GM19324 (cell line): ENCODE measurements at regions not wholly inside any gene's neighbourhood (a gene's known extent, or its start where the extent isn't known, plus 50 kb on each side); places are given as distances from the start of the nearest gene placed in this dataset.
"Not testable (repeated sequence)": the region's sequence is repeated elsewhere in the genome, so short reads cannot be mapped to it uniquely, and the experiment has no call there.

ENCODE experiments used
- ATAC-seq: cut with Tn5 transposase; IDR thresholded peaks from one replicate; pipeline ENCODE4 v1.9.1; 2021; ENCODE audit warnings: mild to moderate bottlenecking, moderate library complexity; ENCODE audit not compliant: unreplicated experiment, low FRiP score

DNA sequence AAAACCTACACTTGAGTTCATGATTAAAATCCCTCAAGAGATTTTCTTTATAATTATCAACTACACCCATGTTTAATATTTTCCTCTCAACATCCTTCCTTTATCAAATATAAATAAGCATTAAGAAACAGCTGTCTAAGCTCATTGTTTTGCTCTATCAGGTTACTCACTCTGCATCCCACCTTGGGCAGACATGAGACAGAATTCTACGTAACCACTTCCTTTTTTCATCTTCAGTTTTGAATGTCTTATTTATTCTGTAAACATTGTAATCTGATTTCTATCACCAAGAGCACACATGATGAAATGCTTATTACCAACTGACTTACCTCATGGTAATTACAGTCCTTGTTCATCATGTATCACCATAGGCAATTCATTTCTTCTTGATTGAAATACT, 1256.6 kb upstream of the ATXN8OS start:
- ATAC-seq, result no peak

DNA sequence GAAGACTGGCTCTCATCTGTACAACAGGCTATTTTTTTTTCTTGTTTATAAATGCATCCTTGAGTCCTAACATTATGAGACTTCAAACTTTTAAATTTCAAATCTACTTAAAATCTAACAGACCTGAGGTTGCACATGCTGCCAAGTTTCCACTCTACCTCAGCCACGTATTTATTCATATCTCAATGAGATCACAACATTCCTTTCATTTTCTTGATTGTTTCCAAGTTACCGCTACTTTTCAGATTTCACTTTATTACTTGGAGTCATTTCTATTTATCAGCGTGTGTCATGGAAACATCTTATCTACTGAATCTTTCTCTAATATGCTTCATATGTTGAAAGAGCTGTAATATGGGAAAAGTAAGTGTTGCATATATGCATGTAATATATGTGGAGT, 1257.5 kb upstream of the ATXN8OS start:
- no peak for ATAC-seq

DNA sequence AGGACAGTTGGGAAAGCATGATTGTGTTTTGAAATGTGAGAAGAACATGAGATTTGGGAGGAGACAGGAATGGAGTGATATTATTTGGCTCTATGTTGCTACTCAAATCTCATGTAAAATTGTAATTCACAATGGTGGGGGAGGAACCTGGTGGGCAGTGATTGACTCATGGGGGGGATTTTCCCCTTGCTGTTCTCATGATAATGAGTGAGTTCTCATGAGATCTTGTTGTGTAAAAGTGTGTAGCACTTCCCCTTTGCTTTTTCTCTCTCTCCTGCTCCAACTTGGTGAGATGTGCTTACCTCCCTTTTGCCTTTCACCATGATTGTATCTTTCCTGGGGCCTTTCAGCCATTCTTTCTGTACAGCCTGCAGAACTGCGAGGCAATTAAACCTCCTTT, 1261.0 kb upstream of the ATXN8OS start:
- no peak for ATAC-seq

DNA sequence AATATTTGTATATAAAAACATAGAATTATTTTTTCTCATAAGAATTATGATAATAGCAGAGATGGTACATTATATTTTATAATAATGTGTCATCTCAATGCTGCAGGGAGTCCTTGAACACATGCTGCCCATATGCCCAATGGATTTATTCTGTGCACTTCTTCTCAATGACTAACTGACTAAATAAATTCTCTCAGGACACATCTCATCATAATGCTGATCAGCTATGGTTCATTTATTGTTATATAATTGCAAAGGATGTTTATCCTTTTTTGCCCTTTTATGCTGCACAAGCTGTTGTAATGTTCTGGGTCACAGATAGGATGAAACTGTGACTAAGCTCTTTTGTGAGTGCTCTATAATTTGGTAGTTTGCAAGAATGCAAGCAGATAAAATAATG, 1273.3 kb upstream of the ATXN8OS start:
- no peak for ATAC-seq

DNA sequence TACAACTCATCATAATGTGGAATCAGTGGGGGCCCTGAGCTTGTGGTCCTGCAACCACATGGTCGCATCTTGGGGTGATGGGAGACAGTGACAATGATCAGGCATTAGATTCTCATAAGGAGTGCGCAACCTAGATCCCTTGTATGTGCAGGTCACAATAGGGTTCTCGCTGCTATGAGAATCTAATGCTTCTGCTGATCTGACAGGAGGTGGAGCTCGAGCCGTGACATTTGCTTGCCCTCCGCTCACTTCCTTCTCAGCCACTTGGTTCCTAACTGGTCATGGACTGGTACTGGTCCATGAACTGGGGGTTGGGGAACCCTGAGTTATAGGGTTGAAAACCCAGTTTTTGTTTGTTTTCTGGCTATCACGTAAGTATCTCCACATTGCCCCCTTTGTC, 1290.9 kb upstream of the ATXN8OS start:
- ATAC-seq, result no peak

DNA sequence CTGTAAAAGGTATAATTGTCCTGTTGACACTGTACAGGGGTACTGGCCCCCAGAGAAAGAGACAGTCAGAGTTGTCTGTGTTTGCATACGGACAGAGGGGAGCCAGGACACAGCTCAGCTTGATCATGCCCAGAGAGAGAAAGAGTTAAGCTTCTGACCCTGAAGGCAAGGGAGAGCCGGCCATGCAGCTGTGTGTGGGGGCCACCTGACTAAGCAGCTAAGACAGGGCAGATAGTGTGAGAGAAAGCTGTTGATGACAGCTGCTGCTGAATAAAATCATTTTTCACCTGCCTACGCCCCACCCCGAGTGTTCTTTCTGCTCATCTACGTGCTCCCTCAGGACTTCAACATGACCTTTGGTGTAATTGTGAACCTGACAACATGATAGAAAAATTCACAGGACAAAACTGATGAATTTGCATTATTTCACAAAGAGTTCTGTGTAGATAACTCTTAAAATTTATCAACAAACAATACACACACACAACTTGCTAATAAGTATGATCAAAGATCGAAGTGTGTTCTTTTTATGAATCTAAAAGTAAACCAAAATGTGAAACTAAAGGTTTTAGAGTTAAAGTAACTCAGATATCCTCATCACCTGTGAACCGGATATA, 1294.3 kb upstream of the ATXN8OS start:
- ATAC-seq, result no peak

DNA sequence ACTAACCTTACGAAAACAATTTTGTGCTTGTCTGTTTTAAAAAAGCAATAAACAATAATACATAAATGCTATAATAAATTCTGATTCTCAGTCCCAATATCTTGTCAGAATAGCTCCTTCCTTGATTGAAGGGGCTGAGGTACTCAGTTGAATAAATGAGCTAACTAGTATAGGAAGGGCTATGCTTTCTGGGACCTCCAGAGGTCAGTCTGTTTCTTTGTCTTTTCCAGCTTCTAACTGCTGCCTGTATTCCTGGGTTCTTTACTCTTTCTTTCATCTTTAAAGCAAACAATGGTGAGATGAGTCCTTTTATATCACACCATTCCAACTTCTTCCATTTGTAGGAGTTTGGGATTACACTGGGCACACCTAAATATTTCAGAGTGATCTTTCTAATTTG, 1297.0 kb upstream of the ATXN8OS start:
- ATAC-seq, result no peak

DNA sequence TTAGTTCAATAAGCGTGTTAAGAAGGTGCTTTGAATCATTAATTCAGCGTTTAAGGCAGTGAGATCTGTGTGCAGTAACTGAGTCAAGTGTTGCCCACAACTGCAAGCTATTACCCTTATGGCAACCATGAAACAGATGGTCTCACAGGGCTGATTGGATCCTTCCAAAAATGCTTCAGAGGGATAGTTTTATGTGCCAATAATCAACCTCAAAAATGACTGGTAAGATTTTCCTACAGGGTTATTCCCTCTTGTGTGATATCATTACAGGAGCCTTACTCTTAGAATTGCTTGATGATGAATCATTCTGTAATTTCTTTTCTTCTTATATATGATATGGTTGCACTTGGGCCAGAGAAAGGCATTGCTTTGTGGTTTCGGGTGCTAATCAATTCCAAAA, 1299.2 kb upstream of the ATXN8OS start:
- no peak for ATAC-seq

DNA sequence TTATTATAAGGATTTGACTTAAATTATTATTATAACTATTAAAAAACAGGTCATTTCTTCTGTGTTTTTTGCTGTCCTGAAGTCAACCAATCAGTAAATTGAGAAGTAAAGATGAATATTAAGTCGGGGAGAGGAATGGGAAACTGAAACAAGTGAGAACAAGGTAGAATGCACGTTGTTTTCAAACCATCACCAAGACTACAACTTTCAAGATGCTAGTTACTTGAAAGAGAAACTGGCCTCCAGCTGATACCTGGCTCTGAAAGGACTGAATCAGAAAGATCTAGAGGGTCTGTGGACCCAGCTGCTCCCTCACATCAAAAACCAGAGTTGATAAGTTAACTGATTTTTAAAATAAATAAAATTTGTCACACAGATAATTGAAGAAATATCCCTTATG, 1301.5 kb upstream of the ATXN8OS start:
- peak; percentile 74 for ATAC-seq

DNA sequence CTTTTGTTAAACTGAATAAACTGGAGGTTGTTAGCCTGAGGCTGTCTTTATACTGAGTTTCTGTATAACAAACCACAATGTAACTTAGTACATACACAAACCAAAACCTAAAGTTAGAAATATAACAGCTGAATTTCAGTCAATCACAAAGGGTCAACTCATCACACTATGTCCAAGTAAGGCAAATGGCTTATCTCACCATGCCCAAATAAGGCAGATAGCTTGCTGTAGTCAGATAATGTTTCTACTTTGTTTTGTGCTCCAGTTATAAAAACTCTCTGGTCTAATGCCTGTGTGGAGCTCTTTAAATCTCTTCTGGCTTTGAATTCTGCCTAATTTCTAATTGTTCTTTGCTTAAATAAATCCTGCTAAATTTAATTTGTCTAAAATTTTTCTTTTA, 1323.4 kb upstream of the ATXN8OS start:
- ATAC-seq, result no peak

DNA sequence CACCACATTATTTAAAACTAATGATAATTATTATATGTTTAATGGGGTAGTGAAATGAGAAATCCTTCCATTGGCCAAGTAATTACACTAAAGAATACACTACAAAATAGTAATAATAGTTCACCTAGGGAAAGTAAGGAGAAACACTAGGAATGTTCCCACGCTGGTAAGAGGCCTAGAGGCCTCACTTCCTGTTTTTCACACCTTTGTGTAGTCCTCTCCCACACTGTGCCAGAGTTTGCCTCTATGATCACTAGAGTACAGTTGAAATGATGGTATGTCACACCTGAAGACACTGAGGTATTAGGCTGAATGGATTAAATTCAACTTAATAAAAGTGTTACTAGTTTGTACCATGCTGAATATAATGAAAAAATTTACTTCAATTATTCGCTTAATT, 1348.0 kb upstream of the ATXN8OS start:
- ATAC-seq, result no peak

DNA sequence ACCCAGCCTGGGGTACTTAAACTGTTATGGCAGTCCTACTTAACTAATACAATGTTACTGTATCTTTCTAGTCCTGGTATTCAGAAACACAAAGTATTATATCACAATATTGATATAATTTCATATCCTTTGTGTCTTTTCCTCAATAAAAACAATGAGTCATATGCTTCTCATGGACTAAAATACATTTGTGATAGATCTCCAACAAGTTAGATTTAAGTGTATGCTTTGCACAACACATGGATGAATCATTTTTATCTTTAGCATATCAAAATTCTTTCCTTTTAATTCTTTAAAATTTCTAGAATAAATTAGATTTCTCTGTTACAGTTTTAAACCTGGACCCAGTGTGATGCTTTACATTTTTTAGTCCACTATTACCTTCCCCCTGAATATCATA, 1357.8 kb upstream of the ATXN8OS start:
- no peak for ATAC-seq

DNA sequence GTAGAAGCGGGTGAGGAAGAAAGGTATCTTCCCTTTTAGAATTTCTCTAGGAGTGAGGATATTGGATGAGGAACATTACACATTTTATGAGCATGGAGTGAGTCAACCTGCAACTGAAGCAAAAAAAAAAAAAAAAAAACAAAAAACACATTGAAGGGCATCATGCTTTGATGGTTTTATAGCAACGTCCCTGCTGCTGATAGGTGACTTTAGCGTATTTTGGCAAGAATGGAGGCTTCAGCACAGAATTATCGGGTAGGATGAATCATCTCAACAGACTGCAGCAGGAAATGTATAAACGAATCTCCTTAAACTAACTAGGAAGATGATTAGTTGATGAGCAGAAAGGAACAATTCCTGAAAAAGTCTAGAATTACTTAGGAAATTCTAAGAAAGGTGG, 1359.6 kb upstream of the ATXN8OS start:
- ATAC-seq, result no peak

DNA sequence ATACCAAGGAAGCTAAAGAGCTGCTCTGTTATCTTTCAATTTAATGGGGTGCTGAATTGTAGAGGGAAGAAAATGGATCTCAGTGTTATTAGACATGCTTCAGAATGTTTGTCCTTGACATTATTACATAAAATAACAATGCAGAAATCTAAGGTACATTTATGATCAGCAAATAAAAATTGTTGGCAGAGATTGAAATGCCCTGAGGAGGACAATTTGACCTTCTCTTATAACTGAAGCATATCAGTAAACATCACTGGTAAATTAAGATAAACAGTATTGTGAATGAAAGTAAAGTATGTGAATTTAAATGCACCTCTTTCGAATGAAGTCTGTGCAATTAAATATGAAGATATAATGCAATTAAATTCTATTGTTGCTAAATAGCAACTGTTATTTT, 1362.1 kb upstream of the ATXN8OS start:
- no peak for ATAC-seq

DNA sequence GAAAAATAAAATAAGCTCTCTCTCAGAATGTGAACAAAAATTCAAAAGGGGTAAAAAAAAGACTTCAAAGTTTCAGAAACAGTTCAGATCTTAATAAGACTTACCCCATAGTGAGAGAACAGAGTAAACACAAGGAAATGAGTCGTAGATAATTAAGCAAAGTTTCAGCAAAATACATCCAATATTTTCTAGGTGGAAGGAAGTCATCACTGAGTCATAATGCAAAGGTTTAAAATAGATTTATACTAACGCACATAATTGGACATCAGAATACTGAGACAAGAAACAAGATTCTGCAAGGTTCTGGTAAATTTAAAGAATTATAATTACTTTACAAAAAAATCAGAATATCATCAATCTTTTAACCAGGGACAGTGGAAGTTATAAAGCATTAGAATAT, 1370.7 kb upstream of the ATXN8OS start:
- no peak for ATAC-seq

DNA sequence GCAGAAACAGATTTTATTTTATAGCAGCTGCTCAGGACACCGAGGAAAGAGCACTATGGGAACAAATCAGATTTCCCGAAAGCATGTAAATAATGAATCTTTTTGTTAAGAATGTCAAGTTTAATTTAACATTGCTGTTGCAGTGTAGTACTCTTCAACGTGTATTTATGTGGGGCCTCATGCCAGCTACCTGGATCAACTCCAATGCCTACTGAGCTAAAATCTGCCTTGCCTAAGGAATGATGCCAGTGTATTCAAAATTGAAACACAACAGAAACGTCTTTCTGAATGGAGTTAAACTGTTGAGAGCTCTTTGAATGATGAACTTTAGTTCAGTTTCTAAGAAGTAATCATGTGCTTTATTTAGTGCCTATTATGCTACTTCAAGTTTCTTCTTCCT, 1379.8 kb upstream of the ATXN8OS start:
- no peak for ATAC-seq

DNA sequence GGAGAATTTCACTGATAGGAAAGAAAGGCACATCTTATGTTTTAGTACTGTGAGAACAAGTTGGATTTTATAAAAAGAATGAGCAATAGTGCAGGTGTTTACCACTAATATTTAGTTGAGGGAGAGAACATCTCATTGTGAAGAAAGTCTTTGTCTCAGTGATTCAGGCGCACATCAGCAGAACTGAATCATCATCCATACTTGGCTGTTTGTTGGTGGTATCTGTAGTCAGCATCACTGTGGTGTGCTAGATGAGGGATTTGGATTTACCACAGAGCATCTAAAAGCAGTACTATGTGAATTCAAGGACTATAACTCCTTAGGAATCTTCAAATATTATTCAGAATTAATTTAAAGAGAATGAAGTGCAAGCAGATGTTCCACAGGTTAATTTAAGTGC, 1380.5 kb upstream of the ATXN8OS start:
- no peak for ATAC-seq

DNA sequence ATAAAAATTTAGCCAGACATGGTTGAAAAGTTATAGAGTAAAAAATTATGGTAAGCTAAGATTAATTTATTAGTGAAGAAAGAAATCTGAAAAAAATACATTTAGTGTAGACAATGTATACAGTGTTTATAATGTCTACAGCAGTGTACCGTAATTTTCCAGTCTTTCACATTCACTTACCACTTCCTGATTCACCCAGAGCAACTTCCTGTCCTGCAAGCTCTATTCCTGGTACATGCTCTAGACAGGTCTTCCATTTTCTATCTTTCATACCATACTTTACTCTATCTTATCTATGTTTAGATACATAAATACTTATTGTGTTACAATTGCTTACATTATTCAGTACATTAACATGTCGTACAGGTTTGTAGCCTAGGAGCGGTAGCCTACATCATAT, 1387.8 kb upstream of the ATXN8OS start:
- no peak for ATAC-seq

DNA sequence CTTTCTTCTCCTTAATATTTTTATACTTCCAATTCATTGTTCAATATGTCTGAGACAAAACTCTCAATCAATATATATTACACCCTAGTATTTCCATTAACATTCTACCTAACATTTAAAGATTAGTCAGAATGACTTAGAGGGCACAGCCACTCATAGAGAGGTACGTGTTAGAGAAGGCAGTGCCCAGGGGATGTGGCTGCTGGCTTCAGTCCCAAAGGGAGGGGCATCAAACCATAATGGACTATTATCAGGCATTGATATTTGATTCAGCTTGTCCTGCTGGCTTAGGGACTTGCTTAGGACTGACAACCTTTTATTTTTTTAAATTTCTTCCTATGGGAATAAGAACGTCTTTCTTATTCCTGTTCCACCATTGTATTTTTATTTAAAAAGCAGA, 1392.0 kb upstream of the ATXN8OS start:
- no peak for ATAC-seq

DNA sequence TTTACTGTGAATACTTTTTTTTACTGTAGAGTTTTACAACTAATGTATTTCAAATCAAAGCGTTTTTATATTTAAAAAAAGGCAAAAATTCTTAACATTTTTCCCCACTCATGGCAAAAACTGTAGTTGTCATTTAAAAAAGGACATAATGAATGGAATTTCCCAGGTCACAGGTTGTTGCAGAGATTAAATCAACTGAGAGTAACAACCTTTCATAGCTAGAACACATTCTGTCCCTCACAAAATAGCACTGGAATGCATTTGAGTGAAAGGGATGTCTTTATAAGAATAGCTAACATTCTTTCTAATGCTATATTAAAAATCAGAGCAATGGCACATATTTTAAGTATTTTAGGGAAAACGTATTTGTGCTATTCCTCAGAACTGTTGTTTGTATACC, 1393.3 kb upstream of the ATXN8OS start:
- ATAC-seq, result no peak

DNA sequence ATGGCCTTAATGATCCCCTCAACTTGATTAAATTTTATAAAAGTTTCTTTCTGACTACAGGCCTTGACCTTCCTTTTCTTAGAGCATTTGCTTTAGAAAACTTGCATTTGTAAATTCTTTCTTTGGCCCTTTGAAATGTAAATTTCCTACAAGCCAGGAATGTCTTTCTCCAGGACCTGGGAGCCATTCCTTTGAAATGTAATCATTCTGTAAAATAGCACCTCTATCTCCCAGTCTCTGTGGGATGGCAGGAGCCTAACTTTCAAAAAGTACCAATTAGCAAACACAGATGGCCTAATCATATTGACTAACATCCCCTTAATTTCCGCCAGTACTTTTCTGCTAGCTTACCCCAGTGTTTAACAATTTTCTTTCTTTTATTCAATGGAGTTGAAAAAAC, 1394.2 kb upstream of the ATXN8OS start:
- no peak for ATAC-seq

DNA sequence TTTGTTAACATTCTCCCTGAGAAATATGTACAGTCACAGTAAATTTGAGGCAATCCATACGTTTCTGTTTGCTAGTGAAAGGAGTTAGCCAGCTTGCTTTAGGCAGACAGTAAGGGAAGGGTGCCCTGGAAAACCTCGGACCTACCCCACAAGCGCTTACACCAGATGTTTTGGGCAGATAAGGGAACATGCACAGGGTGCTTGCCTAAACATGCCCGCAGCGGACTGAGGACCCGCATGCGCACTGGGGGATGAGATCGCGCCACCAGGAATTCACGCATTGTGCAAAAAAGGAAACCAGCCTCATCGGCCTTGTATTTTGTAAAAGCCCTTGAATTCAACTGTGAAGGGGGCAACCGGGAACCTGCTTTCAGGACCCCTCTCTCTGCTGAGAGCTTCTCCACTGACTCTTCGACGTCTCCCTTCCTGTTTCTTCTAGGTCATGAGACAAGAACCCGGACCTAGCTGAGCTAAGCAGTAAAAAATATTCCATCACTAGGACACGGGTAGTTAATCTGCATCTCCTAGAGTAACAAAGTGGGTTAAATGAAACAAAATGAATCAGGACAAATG, 1399.2 kb upstream of the ATXN8OS start:
- no peak for ATAC-seq

DNA sequence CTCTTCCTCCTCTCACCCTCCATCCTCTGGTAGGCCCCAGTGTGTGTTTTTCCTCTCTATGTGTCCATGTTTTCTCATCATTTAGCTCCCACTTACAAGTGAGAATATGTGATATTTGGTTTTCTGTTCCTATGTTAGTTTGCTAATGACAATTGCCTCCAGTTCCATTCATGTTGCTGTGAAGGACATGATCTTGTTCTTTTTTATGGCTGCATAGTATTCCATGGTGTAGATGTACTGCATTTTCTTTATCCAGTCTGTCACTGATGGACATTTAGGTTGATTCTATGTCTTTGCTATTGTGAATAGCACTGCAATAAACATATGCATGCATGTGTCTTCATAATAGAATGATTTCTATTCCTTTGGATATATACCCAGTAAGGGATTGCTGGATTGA, 1401.6 kb upstream of the ATXN8OS start:
- not testable (repeated sequence) for ATAC-seq
